HG02759 (cell line): ENCODE measurements at regions not wholly inside any gene's neighbourhood (a gene's known extent, or its start where the extent isn't known, plus 50 kb on each side); places are given as distances from the start of the nearest gene placed in this dataset.
"Not testable (repeated sequence)": the region's sequence is repeated elsewhere in the genome, so short reads cannot be mapped to it uniquely, and the experiment has no call there.

Experiments used
- ATAC-seq: cut with Tn5 transposase; IDR thresholded peaks from one replicate; pipeline ENCODE4 v1.9.1; 2021; ENCODE audit warnings: mild to moderate bottlenecking, moderate library complexity; ENCODE audit not compliant: unreplicated experiment

DNA sequence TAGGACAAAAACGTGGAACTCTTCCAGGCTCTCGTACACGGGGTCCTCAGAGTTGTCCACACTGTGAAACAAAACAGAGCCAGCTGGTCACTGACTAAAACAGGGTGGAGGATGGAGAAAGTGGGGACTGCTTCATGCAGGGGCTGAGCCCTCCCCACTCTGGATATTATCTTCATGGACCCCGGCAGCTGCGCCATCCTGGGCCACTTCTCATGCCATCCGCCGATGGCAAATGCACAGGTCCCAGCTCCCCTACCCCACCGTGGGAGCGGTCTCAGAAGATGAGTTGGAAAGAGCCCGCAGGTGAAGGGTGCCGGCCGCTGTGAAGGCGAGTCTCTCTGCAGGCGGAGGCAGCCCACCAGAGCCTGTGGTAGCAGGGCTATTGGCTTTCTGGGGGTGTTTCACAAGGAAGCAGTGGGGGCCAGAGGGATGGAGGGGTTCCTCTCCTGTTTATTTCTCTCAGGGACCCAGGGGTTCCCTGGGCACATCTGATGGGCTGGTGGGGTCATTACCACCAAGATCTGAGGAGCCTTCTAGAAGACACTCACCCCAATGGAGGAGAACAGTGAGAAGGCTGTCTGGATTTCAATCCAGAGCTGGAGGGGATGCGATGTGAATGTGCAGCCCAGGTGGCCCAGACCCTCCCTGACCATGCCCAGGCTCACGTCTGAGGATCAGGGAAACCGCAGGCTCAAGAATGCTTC, 177.3 kb downstream of the KLF13 start:
- no peak for ATAC-seq

DNA sequence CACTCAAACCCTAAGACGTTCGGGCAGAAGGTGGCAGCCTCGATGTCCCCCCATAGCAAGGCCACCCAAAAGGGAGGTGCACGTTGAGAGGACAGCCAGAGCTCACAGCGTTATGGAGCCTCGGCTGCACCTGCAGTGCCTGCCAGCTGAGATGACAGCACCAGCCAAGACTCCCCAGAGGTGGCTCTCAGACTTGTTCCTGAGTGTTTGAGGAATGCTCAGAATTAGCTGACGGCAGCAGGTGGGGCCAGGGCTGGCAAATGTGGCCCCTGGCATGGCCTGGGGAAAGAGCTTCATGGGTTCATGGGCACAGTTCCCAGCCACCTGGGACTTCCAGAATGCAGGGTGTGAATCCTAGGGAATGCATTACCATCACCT, 177.8 kb downstream of the KLF13 start:
- ATAC-seq = no peak

DNA sequence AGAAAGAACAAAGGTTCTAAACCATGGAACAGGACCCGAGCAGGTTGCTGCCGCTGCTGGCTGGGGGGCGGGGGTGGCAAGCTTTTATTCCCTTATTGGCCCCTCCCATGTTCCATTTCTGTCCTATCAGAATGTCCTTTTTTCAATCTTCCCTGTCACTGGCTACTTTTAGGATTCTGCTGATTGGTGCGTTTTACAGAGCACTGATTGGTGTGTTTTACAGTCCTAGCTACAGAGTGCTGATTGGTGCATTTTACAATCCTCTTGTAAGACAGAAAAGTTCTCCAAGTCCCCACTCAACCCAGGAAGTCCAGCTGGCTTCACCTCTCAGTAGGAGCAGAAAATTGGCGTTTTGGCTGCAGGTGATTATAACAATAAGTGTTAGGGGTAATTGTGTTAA, 180.9 kb downstream of the KLF13 start:
- ATAC-seq = not testable (repeated sequence)

DNA sequence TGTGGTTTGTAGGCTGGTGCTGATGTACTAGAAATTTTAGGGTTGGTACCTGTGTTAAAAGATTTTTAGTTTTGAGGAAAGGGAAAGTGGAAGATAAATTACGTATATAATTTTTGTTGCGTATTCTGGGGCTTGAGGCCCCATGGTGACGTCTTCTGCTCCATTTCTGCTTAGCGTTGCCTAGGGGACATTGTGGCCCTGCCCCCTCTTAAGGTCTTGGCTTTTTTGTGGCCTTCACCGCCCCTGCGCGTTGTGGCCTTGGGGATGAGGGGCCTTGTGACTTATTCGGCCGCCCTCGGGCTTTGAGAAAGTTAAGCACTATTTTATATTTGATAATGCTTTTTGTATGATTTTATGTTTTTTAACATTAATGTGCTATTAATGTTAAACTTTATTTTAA, 182.0 kb downstream of the KLF13 start:
- ATAC-seq = no peak

DNA sequence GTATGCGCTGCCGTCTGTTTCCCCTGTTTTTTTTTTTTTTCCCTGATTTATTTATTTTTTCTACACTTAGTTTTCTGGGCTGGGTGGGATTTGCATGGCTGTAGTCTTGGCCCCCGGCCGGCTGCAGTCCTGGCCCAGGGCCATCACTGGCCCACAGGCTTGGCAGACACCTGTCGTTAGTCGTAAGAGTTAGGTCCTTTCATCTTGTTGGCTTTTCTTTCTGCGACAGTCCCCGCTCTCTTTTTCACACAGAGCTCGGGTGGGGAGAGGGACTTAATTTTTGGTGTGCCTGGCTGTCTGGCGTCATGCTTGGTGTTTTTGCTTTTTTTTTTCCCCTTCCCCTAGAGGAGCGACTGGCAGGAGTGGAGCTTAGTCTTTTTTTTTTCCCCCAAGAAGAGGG, 183.4 kb downstream of the KLF13 start:
- ATAC-seq = no peak

DNA sequence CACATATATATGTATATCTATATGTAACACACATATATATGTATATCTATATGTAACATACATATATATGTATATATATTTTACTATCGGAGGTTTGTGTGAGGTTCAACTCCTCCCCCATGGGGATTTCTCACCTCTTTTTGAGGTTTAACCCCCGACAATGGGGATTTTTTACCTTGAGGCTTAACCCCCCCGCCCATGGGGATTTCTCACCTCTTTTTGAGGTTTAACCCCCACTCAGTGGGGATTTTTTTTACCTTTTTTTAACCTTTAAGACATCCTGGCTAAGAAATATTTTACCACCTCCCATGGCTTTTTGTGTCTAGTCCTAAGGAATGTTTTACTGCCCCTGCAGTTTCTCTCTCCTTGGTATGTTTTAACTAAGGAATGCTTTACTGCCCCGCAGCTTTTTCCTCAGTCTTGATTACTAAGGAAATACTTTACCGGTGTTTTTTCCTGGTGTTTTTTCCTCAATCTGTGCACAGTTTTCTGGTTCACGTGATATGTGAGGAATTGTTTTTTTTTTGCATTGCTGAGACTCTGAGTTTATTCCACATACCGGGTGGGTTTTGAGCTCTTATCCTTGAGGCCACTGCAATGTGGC, 185.2 kb downstream of the KLF13 start:
- no peak for ATAC-seq

DNA sequence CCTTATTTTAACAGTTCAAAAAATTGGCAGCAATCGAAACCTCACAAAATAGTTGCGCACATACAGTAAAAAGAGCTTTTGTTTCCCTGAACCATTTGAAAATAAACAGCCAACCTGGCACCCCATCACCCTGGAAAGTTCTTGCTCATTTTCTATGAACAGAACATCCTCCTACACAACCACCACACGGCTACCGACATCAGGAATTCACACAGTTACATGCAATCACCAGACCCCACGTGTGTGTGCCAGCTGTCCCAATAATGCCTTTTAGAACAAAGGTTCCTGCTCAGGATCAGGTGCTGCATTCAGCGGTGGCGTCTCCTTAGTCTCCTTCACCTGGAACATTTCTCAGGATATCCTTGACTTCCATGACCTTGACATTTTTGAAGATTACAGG, 186.5 kb downstream of the KLF13 start:
- ATAC-seq = no peak

DNA sequence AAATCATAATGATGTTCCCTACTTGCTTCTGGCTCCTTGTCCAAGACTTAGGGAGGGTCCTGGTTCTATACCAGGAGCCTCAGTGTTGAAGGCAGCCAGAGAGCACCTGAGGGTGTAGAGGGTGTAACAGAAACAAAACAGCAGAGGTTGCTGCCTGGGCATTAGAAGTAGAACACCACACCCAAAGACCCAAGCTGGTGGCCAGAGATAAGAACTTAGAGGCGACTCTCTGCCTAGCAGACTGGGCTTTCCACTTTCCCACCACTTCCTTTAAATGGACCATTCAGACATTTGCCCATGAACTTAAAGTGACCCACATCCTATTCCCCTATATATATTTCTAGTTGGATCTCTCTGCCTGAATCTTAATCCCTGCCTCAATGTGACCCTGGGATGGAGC, 189.8 kb downstream of the KLF13 start:
- no peak for ATAC-seq

DNA sequence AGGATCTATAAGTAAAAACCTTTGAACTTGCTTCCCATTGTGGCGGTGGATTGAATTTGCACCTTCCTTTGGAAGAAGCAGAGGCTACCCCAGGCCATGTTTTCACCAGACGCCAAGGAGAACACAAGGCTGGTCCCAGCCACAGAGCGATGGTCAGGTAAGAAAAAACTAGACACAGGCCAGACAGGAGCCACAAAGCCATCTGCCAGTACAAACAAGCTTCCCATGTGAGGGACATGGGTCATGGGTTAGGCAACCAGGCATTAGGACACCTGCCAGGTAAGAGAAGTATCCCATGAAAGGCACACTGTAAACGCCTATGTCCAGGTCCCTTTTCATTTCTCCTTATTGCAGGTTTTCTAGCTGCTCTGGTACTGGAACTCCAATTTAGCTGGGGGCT, 190.2 kb downstream of the KLF13 start:
- no peak for ATAC-seq

DNA sequence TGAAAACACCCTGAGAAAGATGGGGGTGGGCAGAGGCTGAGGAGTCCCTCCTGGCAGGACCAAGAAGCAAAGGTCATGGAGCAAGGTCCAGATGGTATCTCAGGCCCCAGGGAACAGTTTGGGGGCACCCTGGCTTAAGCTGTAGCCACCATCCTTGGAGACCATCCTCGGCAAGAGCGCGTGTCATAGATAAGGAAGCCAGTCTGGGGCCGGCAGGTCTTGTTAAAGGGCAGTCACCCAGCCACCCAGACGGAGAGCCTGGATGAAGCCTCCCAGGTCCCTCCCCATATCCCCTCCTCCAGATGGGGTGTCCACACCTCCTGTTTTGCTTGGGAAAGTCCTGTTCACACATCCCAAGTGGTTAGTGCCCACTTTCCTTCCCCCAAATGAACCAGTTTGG, 191.1 kb downstream of the KLF13 start:
- ATAC-seq = no peak

DNA sequence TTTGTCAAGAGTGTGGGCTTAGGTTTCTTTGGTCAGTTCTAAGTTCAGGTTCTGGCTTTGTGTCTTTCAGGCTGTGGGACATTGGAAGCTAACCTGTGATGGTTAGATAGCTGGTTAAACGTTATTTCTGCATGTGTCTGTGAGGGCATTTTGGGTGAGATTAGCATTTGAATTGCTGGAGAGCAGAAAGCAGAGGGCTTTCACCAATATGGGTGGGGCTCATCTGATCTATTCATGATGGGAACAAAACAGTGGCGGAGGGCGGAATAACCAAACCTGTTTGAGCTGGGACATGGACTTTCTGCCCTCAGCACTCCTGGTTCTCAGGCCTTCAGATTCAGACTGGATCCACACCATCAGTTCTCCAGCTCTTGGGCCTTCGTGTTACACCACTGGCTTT, 195.4 kb downstream of the KLF13 start:
- ATAC-seq = no peak

DNA sequence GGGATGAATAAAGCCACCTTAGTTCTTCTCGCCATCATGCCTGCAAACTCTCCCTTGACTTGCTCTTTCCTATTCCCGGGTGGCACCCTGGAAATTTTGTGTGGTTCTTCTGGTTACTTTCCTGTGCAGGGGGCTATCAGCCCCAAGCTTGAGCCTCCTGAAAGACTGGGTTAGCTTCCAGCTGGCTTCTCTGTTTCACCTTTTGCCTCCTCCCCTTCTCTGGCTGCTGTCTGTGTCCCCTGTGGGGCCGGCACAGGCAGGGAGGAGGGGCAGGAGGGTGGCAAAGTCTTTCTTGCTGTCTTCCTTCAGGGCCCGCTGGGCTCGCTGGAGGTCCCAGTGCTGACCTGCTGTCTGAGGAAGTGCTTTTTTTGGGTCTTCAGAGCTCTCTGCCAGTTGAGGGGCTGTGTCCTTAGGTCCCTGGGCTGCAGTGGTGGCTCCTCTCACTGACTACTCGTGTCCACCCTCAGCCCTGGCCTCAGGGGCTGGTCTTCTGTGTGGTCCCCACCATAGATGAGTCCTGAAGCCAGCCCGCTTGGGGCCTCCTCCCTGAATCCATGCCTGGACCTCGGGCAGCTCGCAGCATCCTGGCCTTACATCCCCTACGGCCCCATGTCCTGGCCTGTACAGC, 196.5 kb downstream of the KLF13 start:
- no peak for ATAC-seq

DNA sequence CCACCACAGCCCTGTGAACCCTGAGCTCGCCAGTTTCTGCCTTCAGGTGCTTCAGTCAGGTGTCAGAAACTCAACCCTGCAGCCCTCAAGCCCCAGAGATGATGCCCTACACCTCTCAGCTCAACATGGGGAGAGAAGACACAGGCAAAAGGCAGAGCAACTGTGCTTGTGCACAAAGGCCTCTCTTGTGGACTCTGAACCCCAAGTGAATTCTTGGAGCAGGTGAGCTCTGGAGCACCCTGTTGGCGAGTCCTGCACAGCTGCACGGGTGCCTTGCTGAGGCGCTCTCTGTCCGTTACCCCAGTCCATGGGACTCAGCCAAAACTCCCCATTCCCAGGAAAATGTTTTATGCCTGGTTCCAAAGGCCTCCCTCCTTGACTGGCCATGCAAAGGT, 197.0 kb downstream of the KLF13 start:
- no peak for ATAC-seq

DNA sequence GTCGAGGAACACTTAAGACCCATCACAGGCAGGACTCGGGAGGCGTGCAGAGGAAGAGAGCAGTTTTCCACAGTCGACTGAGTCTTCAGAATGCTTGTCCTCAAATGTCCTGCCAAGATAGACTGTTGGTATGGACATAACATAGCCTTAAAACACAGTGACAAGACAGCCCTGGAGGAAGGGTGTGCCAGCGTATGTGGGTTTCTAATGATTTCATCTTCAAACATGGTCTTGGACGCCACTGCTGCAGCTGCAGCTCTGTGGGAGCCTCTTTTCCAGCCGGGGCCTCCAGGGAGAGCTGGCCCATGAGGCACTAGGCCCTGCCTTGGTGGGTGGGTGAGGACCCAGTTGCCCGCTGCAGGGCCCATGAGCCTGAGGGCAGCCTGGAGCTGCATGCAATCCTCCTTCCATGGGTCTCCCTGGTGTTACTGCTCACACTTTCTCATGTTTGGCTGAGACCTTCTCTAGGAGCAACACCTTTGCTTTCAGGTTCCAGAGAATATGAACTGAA, 198.6 kb downstream of the KLF13 start:
- ATAC-seq = no peak

DNA sequence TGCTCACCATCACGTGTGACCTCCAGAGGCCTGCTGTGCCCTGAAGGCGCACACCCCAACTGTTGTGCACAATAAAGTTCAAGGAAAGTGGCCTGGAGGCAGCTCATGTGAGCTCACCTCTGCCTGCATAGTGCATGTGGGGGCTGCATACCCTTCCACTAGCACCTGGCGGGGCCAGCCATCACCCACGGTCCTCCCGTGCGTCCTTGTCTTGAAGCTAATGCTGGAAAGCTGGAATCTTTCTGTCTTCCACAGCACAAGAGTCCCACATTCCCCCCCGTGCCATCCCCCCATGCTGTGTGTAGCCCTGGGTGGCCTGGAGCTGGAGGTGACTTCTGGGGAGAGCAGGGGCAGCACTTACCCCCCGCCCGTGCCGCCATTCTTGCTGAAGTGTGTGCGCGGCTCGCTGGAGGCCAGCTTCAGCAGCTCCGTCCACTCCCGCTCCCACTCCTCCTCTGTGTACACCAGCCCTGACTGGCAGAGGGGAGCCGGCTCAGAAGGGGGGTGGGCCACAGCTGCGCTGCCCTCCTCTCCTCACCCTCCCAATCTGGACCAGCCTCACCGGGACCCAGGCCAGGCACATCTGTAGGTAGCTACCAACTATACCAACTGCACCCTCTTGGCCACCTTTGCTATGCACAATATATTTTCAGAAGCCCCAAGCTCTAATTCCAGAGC, 199.5 kb downstream of the KLF13 start:
- ATAC-seq = no peak

DNA sequence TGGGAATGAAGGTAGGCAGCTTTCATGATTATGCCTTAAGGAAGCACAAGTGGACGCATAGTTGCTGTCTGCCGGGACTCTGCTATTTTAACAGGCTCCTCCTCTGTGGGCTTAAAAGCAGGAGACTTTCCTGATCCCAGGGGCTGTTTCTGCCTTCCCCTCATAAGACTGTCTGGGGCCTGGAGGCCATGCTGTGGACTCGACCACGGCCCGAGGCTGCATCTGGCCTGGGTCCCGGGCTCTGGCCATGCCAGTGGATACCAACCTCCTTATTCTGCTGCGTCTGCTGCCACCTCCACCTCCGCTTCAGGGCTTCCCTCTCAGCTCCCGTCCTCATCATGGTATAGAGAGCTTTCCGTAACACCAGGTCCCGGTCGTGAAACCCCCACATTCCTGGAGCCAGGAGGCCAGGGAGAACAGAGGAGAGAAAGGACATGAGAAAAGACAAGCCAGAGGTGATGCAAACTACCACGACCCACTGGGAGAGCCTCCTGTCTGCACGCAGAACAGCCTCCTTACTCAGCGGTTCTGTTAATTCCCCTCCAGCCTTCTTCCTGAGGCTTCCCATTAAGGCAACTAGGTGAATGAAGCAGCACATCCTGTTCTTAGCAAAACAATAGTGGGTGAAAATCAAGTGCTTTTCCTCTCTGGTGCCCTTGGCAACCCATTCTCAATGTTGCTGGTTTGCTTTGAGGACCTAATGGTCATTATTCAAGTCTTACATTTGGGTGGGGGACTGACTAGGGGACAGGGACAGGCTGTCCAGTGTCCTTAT, 200.5 kb downstream of the KLF13 start:
- no peak for ATAC-seq

DNA sequence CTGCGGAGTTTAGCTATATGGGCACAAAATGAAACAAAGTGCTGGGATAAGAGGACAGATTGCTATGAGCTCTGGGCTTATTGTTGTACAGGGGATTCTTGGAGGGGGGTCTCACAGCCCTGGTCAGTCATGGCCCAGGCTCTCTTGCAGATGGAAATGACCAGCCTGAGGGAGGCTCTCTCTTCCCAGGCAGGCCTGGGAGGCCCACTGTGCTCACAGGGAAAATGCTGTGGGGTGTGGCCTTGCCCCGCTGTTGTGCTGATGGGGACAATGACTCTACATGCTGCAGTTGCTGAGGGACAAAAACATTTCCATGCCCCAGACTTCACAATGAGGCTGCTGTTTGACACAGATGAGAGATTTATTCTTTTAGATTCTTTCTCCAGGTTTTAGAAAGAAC, 202.2 kb downstream of the KLF13 start:
- ATAC-seq = no peak

DNA sequence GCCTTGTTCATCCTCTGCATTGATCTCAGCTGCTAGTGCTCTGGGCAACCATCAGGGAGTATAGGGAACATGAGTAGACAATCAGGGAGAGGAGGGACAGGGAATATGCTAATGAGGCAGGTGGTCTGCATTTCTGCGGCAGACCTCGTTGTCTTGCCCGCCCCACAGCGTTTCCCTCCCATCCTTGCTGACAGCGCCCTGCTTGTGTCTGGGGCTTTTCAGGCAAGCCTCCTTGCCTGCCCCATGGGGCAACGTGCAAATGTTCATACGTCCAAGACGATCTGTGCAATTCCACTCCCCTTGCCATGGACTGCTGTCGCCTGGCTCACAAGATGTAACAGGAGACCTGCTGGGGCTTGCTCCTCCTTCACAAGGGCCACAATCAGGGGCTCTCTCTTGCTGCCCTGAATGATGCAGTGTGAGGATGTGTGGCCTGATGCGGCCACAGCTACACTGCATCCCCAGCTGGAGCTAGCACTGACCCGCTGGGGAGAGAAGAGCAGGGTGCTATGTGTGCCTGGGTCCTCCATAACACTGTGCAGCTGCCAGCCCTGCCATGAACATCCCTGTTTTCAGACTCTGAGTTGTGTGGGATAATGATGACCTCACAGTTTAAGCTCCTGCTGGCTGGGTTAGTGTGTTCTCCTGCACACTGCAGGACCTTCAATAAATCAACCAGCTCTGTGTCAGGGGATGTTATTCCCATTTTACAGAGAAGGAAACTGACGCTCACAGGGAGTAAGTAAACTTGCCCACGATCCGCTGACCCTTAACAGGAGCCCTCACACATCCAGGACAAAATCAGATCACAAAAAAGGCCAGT, 211.3 kb downstream of the KLF13 start:
- no peak for ATAC-seq

DNA sequence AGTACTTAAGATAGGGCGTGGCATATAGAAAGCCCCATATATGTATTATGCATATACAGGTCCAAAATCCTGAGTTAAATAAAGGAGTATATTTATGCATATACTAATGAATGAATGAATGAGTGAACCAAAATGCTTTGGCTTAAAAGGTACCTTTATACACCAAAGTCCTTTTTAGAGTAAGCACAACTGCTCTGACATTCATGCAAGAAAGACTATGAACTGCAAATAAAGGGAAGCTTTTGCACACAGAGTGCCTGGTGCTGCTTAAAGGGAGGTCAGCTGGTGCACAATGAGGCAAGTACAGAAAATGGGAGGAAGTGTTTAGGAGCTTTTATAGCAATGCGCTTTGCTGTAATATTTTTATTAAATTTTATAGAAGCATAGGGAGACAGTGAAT, 214.0 kb downstream of the KLF13 start:
- ATAC-seq = no peak

DNA sequence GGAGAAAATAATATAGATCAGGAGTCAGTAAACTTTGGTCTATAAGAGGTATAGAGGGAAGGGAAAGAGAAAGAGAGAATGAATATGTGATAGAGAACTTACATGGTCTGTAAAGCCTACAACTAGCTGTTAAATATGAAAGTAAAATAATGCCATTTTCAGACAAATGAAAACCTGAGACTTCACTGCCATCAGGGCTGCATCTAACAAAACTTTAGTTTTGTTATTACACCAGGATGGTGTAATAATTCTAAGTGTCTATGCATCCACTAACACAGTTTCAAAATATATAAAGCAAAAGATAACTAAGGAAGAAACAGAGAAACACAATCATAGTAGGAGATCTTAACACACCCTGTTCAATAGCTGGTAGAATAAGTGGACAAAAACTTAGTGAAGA, 217.7 kb downstream of the KLF13 start:
- no peak for ATAC-seq
